PC-3 (cell line): ENCODE measurements at regions not wholly inside any gene's neighbourhood (a gene's known extent, or its start where the extent isn't known, plus 50 kb on each side); places are given as distances from the start of the nearest gene placed in this dataset.

ENCODE experiments used
- EZH2 ChIP-seq: fragments of 300-600 bp; sonication (generic); IDR thresholded peaks from one replicate; pipeline ENCODE4 v1.6.1; 2017; ENCODE audit warnings: antibody characterized with exemption, mild to moderate bottlenecking, low read length; ENCODE audit not compliant: unreplicated experiment
- TF ChIP-seq, protein P1 (sequence below): fragments of 300-600 bp; sonication (generic); conservative IDR thresholded peaks from 2 replicates; pipeline ENCODE4 v1.5.1; 2017; ENCODE audit warnings: antibody characterized with exemption, low read depth, mild to moderate bottlenecking, low read length

DNA sequence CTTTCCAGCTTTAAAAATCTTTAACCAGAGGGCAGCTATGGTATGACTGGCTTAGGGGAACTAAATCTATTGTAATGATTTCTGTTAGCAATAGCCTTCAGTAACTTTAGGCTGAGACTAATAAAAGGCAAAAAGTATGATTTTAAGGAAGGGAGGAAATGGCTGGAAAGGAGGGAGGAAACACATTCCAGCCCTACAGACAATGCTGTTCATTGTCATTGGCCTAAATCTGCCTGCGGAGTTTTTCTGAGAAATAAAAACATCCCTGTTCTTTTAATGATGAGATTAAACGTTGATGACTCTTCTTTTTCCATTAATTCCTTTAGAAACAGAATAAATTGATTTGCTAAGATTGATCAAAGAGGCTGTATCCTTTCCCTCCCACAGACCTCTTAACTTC is 99.6 kb upstream of the GRAMD1B start:
- TF ChIP-seq, protein P1, sequence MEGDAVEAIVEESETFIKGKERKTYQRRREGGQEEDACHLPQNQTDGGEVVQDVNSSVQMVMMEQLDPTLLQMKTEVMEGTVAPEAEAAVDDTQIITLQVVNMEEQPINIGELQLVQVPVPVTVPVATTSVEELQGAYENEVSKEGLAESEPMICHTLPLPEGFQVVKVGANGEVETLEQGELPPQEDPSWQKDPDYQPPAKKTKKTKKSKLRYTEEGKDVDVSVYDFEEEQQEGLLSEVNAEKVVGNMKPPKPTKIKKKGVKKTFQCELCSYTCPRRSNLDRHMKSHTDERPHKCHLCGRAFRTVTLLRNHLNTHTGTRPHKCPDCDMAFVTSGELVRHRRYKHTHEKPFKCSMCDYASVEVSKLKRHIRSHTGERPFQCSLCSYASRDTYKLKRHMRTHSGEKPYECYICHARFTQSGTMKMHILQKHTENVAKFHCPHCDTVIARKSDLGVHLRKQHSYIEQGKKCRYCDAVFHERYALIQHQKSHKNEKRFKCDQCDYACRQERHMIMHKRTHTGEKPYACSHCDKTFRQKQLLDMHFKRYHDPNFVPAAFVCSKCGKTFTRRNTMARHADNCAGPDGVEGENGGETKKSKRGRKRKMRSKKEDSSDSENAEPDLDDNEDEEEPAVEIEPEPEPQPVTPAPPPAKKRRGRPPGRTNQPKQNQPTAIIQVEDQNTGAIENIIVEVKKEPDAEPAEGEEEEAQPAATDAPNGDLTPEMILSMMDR, result no peak
- TF ChIP-seq EZH2, result no peak
